GM23338 (cell line): ENCODE measurements at regions not wholly inside any gene's neighbourhood (a gene's known extent, or its start where the extent isn't known, plus 50 kb on each side); places are given as distances from the start of the nearest gene placed in this dataset.

ENCODE experiments used
- ATAC-seq: fragments of 200-7000 bp; cut with Tn5 transposase; 3 replicates; pipeline ENCODE4 v1.9.1; 2020
- DNase-seq: peaks from one replicate; pipeline ENCODE4 v3.0.0-alpha.2; 2015; ENCODE audit warnings: low spot score
- H2AFZ ChIP-seq: fragments of 200-600 bp; sonication (generic); 2 replicates; pipeline ENCODE4 v1.8.0; 2016; ENCODE audit warnings: antibody characterized with exemption, mild to moderate bottlenecking, moderate library complexity
- H3F3A ChIP-seq: fragments of 200-600 bp; sonication (generic); replicated peaks from 2 replicates; pipeline ENCODE4 v1.8.0; 2017; ENCODE audit warnings: antibody characterized with exemption, mixed run types, low read depth
- H3K27ac ChIP-seq: fragments of 200-600 bp; sonication (generic); 2 replicates; pipeline ENCODE4 v1.6.1; 2016; ENCODE audit warnings: low read depth
- H3K27me3 ChIP-seq: fragments of 200-600 bp; sonication (generic); 2 replicates; pipeline ENCODE4 v1.8.0; 2016; ENCODE audit warnings: mild to moderate bottlenecking, mixed run types, moderate library complexity; ENCODE audit not compliant: insufficient read depth
- H3K36me3 ChIP-seq: fragments of 200-600 bp; sonication (generic); 2 replicates; pipeline ENCODE4 v1.8.0; 2016; ENCODE audit warnings: mild to moderate bottlenecking; ENCODE audit not compliant: insufficient read depth
- H3K4me1 ChIP-seq: fragments of 200-600 bp; sonication (generic); 2 replicates; pipeline ENCODE4 v1.8.0; 2016; ENCODE audit warnings: mild to moderate bottlenecking, moderate library complexity; ENCODE audit not compliant: insufficient read depth
- H3K4me2 ChIP-seq: fragments of 200-600 bp; sonication (generic); 2 replicates; pipeline ENCODE4 v1.7.1; 2017; ENCODE audit warnings: mixed run types
- H3K4me3 ChIP-seq: fragments of 200-600 bp; sonication (generic); 2 replicates; pipeline ENCODE4 v1.6.1; 2016; ENCODE audit warnings: mixed run types
- H3K79me2 ChIP-seq: fragments of 200-600 bp; sonication (generic); replicated peaks from 2 replicates; pipeline ENCODE4 v1.8.0; 2017; ENCODE audit warnings: mild to moderate bottlenecking; ENCODE audit not compliant: insufficient read depth
- H3K9me2 ChIP-seq: fragments of 200-600 bp; sonication (generic); 2 replicates; pipeline ENCODE4 v1.8.0; 2017; ENCODE audit not compliant: insufficient read depth
- H4K20me1 ChIP-seq: fragments of 200-600 bp; sonication (generic); replicated peaks from 2 replicates; pipeline ENCODE4 v1.8.0; 2017; ENCODE audit warnings: mild to moderate bottlenecking; ENCODE audit not compliant: insufficient read depth
- H3K27ac Mint-ChIP-seq: 2 replicates; pipeline ENCODE4 v1.8.0; 2020; ENCODE audit warnings: inconsistent platforms, mild to moderate bottlenecking, moderate library complexity, mixed read lengths
- H3K27me3 Mint-ChIP-seq: 3 replicates; pipeline ENCODE4 v1.8.0; 2022; ENCODE audit warnings: low read depth, mild to moderate bottlenecking, moderate library complexity, mixed read lengths, inconsistent platforms; ENCODE audit not compliant: insufficient read depth, poor library complexity
- H3K36me3 Mint-ChIP-seq: 3 replicates; pipeline ENCODE4 v1.8.0; 2021; ENCODE audit warnings: low read depth, mild to moderate bottlenecking, inconsistent platforms, moderate library complexity, mixed read lengths
- H3K4me1 Mint-ChIP-seq: 3 replicates; pipeline ENCODE4 v1.8.0; 2020; ENCODE audit warnings: mild to moderate bottlenecking, inconsistent platforms, mixed read lengths
- H3K4me3 Mint-ChIP-seq: 3 replicates; pipeline ENCODE4 v1.8.0; 2021; ENCODE audit warnings: moderate library complexity, mild to moderate bottlenecking, inconsistent platforms, mixed read lengths
- H3K9me3 Mint-ChIP-seq: 3 replicates; pipeline ENCODE4 v1.8.0; 2020; ENCODE audit warnings: moderate library complexity, mild to moderate bottlenecking, inconsistent platforms, mixed read lengths
- CREB1 ChIP-seq: fragments of 250-450 bp; sonication (Bioruptor Pico); IDR thresholded peaks from 2 replicates; pipeline ENCODE4 v1.5.0; 2020; ENCODE audit warnings: low read depth, mild to moderate bottlenecking, moderate library complexity
- EZH2 ChIP-seq: fragments of 200-600 bp; sonication (generic); IDR thresholded peaks from one replicate; pipeline ENCODE4 v1.8.0; 2017; ENCODE audit warnings: antibody characterized with exemption, mild to moderate bottlenecking, low read depth; ENCODE audit not compliant: unreplicated experiment
- EZH2phosphoT487 ChIP-seq: fragments of 200-600 bp; sonication (generic); IDR thresholded peaks from one replicate; pipeline ENCODE4 v1.8.1; 2018; ENCODE audit warnings: antibody characterized with exemption; ENCODE audit not compliant: unreplicated experiment
- JUNB ChIP-seq: IDR thresholded peaks from one replicate; pipeline ENCODE4 v1.6.1; 2016; ENCODE audit warnings: antibody characterized with exemption; ENCODE audit not compliant: unreplicated experiment
- NANOG ChIP-seq: IDR thresholded peaks from 2 replicates; pipeline ENCODE4 v1.6.1; 2016; ENCODE audit warnings: antibody characterized with exemption, borderline replicate concordance
- POLR2AphosphoS5 ChIP-seq: IDR thresholded peaks from 2 replicates; pipeline ENCODE4 v1.6.1; 2016; ENCODE audit warnings: antibody characterized with exemption, low read depth
- STAT1 ChIP-seq: IDR thresholded peaks from one replicate; pipeline ENCODE4 v1.6.1; 2016; ENCODE audit warnings: antibody characterized with exemption; ENCODE audit not compliant: unreplicated experiment
- ZNF114 ChIP-seq: fragments of 250-450 bp; sonication (Bioruptor Pico); IDR thresholded peaks from 2 replicates; pipeline ENCODE4 v1.5.0; 2020; ENCODE audit warnings: mild to moderate bottlenecking, moderate library complexity
- ZNF331 ChIP-seq: fragments of 250-450 bp; sonication (Bioruptor Pico); IDR thresholded peaks from 2 replicates; pipeline ENCODE4 v1.5.0; 2020; ENCODE audit warnings: low read depth, mild to moderate bottlenecking, moderate library complexity
- TF ChIP-seq, protein P1 (sequence below): IDR thresholded peaks from 2 replicates; pipeline ENCODE4 v1.6.1; 2016; ENCODE audit warnings: antibody characterized with exemption
- TF ChIP-seq, protein P2 (sequence below), 2 experiments: fragments of 200-600 bp in 1 of 2; sonication (generic) in 1 of 2; conservative IDR thresholded peaks; 2 replicates each; pipeline versions ENCODE4 v1.5.1 to v1.6.1; 2016 to 2017; ENCODE audit warnings: antibody characterized with exemption in 2 of 2, low read depth in 2 of 2, mild to moderate bottlenecking in 2 of 2, moderate library complexity in 1 of 2
- TF ChIP-seq, protein P3 (sequence below): IDR thresholded peaks from one replicate; pipeline ENCODE4 v1.6.1; 2018; ENCODE audit warnings: antibody characterized with exemption; ENCODE audit not compliant: unreplicated experiment
- TF ChIP-seq, protein P4 (sequence below): fragments of 250-450 bp; sonication (Bioruptor Pico); IDR thresholded peaks from 2 replicates; pipeline ENCODE4 v1.5.0; 2020; ENCODE audit warnings: mild to moderate bottlenecking, moderate library complexity

DNA sequence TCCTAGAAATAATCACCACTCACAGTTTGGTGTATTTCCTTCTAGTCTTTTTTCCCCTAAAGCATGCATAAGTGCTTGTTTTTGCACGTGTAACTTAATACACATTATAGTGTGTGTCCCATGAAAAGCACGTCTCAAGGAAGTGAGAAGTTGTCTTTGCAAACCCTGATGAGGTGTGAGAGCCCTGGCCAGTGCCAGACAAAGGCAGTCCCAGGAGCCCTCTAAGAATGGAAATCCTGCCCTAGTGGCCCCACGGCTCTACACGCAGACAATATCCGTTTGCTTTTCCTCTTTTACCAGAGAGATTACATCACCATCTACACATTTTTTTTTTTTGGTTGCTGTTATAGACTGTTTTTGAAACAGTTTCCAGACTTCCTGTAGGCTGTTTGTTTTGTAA is 85.5 kb upstream of the FZD10 start:
- no peaks in the 10 kb centered on the region for H4K20me1 ChIP-seq
- no peak overlapping the region for H2AFZ ChIP-seq
- Mint-ChIP-seq H3K4me3 (no peak overlapping the region), H3K36me3 (peaks cover 61% of the 10 kb centered on the region), H3K27ac (no peak overlapping the region), H3K9me3 (peaks cover 100% of the 10 kb centered on the region), H3K4me1 (no peaks in the 10 kb centered on the region), H3K27me3 (peaks cover 4% of the 10 kb centered on the region)
- no peak overlapping the region for H3K4me3 ChIP-seq
- DNase-seq, result no peak
- peaks cover 15% of the 10 kb centered on the region; the same call in 1 of the 2 replicates for H3K27me3 ChIP-seq
- TF ChIP-seq JUNB, result no peak
- TF ChIP-seq, protein P1, sequence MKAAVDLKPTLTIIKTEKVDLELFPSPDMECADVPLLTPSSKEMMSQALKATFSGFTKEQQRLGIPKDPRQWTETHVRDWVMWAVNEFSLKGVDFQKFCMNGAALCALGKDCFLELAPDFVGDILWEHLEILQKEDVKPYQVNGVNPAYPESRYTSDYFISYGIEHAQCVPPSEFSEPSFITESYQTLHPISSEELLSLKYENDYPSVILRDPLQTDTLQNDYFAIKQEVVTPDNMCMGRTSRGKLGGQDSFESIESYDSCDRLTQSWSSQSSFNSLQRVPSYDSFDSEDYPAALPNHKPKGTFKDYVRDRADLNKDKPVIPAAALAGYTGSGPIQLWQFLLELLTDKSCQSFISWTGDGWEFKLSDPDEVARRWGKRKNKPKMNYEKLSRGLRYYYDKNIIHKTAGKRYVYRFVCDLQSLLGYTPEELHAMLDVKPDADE, result no peak
- no peak for TF ChIP-seq CREB1 (CRISPR knock-in tag)
- TF ChIP-seq EZH2, result no peak
- TF ChIP-seq NANOG, result no peak
- no peak for TF ChIP-seq EZH2phosphoT487
- TF ChIP-seq, protein P2, sequence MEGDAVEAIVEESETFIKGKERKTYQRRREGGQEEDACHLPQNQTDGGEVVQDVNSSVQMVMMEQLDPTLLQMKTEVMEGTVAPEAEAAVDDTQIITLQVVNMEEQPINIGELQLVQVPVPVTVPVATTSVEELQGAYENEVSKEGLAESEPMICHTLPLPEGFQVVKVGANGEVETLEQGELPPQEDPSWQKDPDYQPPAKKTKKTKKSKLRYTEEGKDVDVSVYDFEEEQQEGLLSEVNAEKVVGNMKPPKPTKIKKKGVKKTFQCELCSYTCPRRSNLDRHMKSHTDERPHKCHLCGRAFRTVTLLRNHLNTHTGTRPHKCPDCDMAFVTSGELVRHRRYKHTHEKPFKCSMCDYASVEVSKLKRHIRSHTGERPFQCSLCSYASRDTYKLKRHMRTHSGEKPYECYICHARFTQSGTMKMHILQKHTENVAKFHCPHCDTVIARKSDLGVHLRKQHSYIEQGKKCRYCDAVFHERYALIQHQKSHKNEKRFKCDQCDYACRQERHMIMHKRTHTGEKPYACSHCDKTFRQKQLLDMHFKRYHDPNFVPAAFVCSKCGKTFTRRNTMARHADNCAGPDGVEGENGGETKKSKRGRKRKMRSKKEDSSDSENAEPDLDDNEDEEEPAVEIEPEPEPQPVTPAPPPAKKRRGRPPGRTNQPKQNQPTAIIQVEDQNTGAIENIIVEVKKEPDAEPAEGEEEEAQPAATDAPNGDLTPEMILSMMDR (conservative IDR thresholded peaks at IDR 0.05; ENCODE audit: low read depth in 2 of 2), result no peak
- TF ChIP-seq, protein P3, sequence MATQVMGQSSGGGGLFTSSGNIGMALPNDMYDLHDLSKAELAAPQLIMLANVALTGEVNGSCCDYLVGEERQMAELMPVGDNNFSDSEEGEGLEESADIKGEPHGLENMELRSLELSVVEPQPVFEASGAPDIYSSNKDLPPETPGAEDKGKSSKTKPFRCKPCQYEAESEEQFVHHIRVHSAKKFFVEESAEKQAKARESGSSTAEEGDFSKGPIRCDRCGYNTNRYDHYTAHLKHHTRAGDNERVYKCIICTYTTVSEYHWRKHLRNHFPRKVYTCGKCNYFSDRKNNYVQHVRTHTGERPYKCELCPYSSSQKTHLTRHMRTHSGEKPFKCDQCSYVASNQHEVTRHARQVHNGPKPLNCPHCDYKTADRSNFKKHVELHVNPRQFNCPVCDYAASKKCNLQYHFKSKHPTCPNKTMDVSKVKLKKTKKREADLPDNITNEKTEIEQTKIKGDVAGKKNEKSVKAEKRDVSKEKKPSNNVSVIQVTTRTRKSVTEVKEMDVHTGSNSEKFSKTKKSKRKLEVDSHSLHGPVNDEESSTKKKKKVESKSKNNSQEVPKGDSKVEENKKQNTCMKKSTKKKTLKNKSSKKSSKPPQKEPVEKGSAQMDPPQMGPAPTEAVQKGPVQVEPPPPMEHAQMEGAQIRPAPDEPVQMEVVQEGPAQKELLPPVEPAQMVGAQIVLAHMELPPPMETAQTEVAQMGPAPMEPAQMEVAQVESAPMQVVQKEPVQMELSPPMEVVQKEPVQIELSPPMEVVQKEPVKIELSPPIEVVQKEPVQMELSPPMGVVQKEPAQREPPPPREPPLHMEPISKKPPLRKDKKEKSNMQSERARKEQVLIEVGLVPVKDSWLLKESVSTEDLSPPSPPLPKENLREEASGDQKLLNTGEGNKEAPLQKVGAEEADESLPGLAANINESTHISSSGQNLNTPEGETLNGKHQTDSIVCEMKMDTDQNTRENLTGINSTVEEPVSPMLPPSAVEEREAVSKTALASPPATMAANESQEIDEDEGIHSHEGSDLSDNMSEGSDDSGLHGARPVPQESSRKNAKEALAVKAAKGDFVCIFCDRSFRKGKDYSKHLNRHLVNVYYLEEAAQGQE, result no peak
- TF ChIP-seq POLR2AphosphoS5, result no peak
- TF ChIP-seq ZNF331 (CRISPR knock-in tag), result no peak
- TF ChIP-seq STAT1, result no peak
- TF ChIP-seq ZNF114 (CRISPR knock-in tag), result no peak
- TF ChIP-seq, protein P4, sequence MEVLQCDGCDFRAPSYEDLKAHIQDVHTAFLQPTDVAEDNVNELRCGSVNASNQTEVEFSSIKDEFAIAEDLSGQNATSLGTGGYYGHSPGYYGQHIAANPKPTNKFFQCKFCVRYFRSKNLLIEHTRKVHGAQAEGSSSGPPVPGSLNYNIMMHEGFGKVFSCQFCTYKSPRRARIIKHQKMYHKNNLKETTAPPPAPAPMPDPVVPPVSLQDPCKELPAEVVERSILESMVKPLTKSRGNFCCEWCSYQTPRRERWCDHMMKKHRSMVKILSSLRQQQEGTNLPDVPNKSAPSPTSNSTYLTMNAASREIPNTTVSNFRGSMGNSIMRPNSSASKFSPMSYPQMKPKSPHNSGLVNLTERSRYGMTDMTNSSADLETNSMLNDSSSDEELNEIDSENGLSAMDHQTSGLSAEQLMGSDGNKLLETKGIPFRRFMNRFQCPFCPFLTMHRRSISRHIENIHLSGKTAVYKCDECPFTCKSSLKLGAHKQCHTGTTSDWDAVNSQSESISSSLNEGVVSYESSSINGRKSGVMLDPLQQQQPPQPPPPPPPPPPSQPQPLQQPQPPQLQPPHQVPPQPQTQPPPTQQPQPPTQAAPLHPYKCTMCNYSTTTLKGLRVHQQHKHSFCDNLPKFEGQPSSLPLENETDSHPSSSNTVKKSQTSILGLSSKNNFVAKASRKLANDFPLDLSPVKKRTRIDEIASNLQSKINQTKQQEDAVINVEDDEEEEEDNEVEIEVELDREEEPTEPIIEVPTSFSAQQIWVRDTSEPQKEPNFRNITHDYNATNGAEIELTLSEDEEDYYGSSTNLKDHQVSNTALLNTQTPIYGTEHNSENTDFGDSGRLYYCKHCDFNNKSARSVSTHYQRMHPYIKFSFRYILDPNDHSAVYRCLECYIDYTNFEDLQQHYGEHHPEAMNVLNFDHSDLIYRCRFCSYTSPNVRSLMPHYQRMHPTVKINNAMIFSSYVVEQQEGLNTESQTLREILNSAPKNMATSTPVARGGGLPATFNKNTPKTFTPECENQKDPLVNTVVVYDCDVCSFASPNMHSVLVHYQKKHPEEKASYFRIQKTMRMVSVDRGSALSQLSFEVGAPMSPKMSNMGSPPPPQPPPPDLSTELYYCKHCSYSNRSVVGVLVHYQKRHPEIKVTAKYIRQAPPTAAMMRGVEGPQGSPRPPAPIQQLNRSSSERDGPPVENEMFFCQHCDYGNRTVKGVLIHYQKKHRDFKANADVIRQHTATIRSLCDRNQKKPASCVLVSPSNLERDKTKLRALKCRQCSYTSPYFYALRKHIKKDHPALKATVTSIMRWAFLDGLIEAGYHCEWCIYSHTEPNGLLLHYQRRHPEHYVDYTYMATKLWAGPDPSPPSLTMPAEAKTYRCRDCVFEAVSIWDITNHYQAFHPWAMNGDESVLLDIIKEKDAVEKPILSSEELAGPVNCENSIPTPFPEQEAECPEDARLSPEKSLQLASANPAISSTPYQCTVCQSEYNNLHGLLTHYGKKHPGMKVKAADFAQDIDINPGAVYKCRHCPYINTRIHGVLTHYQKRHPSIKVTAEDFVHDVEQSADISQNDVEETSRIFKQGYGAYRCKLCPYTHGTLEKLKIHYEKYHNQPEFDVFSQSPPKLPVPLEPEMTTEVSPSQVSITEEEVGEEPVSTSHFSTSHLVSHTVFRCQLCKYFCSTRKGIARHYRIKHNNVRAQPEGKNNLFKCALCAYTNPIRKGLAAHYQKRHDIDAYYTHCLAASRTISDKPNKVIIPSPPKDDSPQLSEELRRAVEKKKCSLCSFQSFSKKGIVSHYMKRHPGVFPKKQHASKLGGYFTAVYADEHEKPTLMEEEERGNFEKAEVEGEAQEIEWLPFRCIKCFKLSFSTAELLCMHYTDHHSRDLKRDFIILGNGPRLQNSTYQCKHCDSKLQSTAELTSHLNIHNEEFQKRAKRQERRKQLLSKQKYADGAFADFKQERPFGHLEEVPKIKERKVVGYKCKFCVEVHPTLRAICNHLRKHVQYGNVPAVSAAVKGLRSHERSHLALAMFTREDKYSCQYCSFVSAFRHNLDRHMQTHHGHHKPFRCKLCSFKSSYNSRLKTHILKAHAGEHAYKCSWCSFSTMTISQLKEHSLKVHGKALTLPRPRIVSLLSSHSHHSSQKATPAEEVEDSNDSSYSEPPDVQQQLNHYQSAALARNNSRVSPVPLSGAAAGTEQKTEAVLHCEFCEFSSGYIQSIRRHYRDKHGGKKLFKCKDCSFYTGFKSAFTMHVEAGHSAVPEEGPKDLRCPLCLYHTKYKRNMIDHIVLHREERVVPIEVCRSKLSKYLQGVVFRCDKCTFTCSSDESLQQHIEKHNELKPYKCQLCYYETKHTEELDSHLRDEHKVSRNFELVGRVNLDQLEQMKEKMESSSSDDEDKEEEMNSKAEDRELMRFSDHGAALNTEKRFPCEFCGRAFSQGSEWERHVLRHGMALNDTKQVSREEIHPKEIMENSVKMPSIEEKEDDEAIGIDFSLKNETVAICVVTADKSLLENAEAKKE (CRISPR knock-in tag), result no peak
- no peak for ATAC-seq
- H3K27ac ChIP-seq, result no peak overlapping the region
- no peaks in the 10 kb centered on the region for H3K9me2 ChIP-seq
- H3F3A ChIP-seq, result no peaks in the 10 kb centered on the region
- H3K36me3 ChIP-seq, result no peaks in the 10 kb centered on the region
- H3K79me2 ChIP-seq, result no peaks in the 10 kb centered on the region
- no peak overlapping the region for H3K4me2 ChIP-seq
- H3K4me1 ChIP-seq, result no peaks in the 10 kb centered on the region
